Lower leg skin (tissue), 3 donors: ENCODE measurements at regions not wholly inside any gene's neighbourhood (a gene's known extent, or its start where the extent isn't known, plus 50 kb on each side); places are given as distances from the start of the nearest gene placed in this dataset.

Experiments
- POLR2A ChIP-seq, 2 donors: fragments of 450-650 bp; IDR thresholded peaks; one replicate each; pipeline ENCODE4 v1.6.1; 2016 to 2017; ENCODE audit warnings: antibody characterized with exemption in 2 of 2, mild to moderate bottlenecking in 1 of 2, moderate library complexity in 1 of 2
- TF ChIP-seq, protein P1 (sequence below), 3 donors: fragments of 450-650 bp; IDR thresholded peaks; one replicate each; pipeline ENCODE4 v1.5.1; 2016; ENCODE audit warnings: antibody characterized with exemption in 3 of 3, mild to moderate bottlenecking in 3 of 3, moderate library complexity in 2 of 3

DNA sequence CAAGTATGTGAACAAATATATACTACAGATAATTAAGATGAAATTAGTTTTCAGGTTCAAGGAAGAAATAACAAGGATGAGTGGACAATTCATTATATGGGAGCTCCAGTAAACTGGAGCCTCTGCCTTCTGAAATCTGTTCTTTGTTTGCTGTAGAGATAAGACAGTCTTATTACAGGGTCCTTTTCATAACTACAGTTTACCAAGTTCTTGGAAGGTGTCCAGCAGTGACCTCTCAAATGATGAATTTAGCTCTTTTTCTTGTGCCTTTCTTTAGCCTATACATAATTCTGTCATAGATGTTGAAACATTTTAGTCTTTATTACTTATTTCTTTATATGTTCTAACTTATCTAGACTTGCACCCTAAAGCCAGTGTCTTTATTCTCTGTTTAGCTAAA lies 89.7 kb upstream of the GBE1 start:
- TF ChIP-seq, protein P1, sequence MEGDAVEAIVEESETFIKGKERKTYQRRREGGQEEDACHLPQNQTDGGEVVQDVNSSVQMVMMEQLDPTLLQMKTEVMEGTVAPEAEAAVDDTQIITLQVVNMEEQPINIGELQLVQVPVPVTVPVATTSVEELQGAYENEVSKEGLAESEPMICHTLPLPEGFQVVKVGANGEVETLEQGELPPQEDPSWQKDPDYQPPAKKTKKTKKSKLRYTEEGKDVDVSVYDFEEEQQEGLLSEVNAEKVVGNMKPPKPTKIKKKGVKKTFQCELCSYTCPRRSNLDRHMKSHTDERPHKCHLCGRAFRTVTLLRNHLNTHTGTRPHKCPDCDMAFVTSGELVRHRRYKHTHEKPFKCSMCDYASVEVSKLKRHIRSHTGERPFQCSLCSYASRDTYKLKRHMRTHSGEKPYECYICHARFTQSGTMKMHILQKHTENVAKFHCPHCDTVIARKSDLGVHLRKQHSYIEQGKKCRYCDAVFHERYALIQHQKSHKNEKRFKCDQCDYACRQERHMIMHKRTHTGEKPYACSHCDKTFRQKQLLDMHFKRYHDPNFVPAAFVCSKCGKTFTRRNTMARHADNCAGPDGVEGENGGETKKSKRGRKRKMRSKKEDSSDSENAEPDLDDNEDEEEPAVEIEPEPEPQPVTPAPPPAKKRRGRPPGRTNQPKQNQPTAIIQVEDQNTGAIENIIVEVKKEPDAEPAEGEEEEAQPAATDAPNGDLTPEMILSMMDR (IDR thresholded peaks at IDR 0.05), result no peak
- TF ChIP-seq POLR2A (IDR thresholded peaks at IDR 0.05), result no peak
